Hepatocyte (in vitro differentiated cells): ENCODE measurements at regions not wholly inside any gene's neighbourhood (a gene's known extent, or its start where the extent isn't known, plus 50 kb on each side); places are given as distances from the start of the nearest gene placed in this dataset.

Experiments
- DNase-seq: peaks from one replicate; pipeline ENCODE4 v3.0.0-alpha.2; 2016; ENCODE audit warnings: low spot score
- H2AFZ ChIP-seq: fragments of 200-600 bp; sonication (generic); 2 replicates; pipeline ENCODE4 v1.6.0; 2016; ENCODE audit warnings: antibody characterized with exemption, mild to moderate bottlenecking
- H3K27ac ChIP-seq: fragments of 200-600 bp; sonication (generic); 2 replicates; pipeline ENCODE4 v1.5.1; 2016; ENCODE audit warnings: mild to moderate bottlenecking
- H3K27me3 ChIP-seq: fragments of 200-600 bp; sonication (generic); 2 replicates; pipeline ENCODE4 v1.6.1; 2016
- H3K36me3 ChIP-seq: fragments of 200-600 bp; sonication (generic); replicated peaks from 2 replicates; pipeline ENCODE4 v1.5.1; 2016; ENCODE audit warnings: low read depth; ENCODE audit not compliant: insufficient read depth
- H3K4me1 ChIP-seq: fragments of 200-600 bp; sonication (generic); 2 replicates; pipeline ENCODE4 v1.5.1; 2016; ENCODE audit warnings: mild to moderate bottlenecking, moderate library complexity; ENCODE audit not compliant: insufficient read depth
- H3K4me2 ChIP-seq: fragments of 200-600 bp; sonication (generic); 2 replicates; pipeline ENCODE4 v1.6.0; 2016
- H3K4me3 ChIP-seq: fragments of 200-600 bp; sonication (generic); 2 replicates; pipeline ENCODE4 v1.5.1; 2016; ENCODE audit warnings: mild to moderate bottlenecking
- H3K79me2 ChIP-seq: fragments of 200-600 bp; sonication (generic); 2 replicates; pipeline ENCODE4 v1.6.0; 2017; ENCODE audit warnings: mild to moderate bottlenecking
- H3K9me2 ChIP-seq: fragments of 200-600 bp; sonication (generic); replicated peaks from 2 replicates; pipeline ENCODE4 v1.6.0; 2017; ENCODE audit warnings: mild to moderate bottlenecking; ENCODE audit not compliant: insufficient read depth
- H3K9me3 ChIP-seq: fragments of 200-600 bp; sonication (generic); 2 replicates; pipeline ENCODE4 v1.5.1; 2016; ENCODE audit warnings: low read depth, mild to moderate bottlenecking
- H4K20me1 ChIP-seq: fragments of 200-600 bp; sonication (generic); 2 replicates; pipeline ENCODE4 v1.6.0; 2016; ENCODE audit warnings: mild to moderate bottlenecking; ENCODE audit not compliant: insufficient read depth, poor library complexity, severe bottlenecking
- CTCF ChIP-seq: fragments of 200-600 bp; sonication (generic); IDR thresholded peaks from 2 replicates; pipeline ENCODE4 v1.5.1; 2016; ENCODE audit warnings: antibody characterized with exemption, mild to moderate bottlenecking; ENCODE audit not compliant: poor library complexity
- EZH2 ChIP-seq: fragments of 200-600 bp; sonication (generic); IDR thresholded peaks from 2 replicates; pipeline ENCODE4 v1.6.1; 2016; ENCODE audit warnings: antibody characterized with exemption, mild to moderate bottlenecking, borderline replicate concordance
- EZH2phosphoT487 ChIP-seq: fragments of 200-600 bp; sonication (generic); IDR thresholded peaks from one replicate; pipeline ENCODE4 v1.6.1; 2018; ENCODE audit warnings: antibody characterized with exemption, mild to moderate bottlenecking, low read depth, moderate library complexity; ENCODE audit not compliant: unreplicated experiment, severe bottlenecking
- WGBS: methylation state at CpG from one replicate; pipeline ENCODE4 v1.1.6; 2016; ENCODE audit warnings: low lambda C conversion rate; ENCODE audit errors: missing lambda C conversion rate; 5-methylcytosine and 5-hydroxymethylcytosine counted together

GRCh38 chr10:36547965-36548364 lies 577.4 kb upstream of the ANKRD30A start:
- Histone ChIP-seq H4K20me1 (no peaks in the 10 kb centered on the region), H3K4me2 (no peak overlapping the region), H3K4me3 (no peak overlapping the region), H3K27me3 (no peaks in the 10 kb centered on the region), H3K36me3 (no peaks in the 10 kb centered on the region), H3K79me2 (no peaks in the 10 kb centered on the region), H3K9me2 (no peaks in the 10 kb centered on the region), H3K9me3 (no peaks in the 10 kb centered on the region), H2AFZ (no peak overlapping the region), H3K4me1 (peaks cover under 1% of the 10 kb centered on the region), H3K27ac (no peak overlapping the region)
- DNase-seq = no peak
- no peak for TF ChIP-seq EZH2
- no peak for TF ChIP-seq EZH2phosphoT487
- no peak for TF ChIP-seq CTCF
- 78% methylated on average over 2 of the region's 2 CpGs for WGBS

GRCh38 chr10:36542493-36542892 lies 582.9 kb upstream of the ANKRD30A start:
- peak overlapping the region; percentile 29 for H2AFZ ChIP-seq
- no peak for DNase-seq
- 36% methylated on average over 4 of the region's 4 CpGs for WGBS
- no peaks in the 10 kb centered on the region for H3K9me3 ChIP-seq
- H3K79me2 ChIP-seq = no peaks in the 10 kb centered on the region
- H3K9me2 ChIP-seq = no peaks in the 10 kb centered on the region
- no peaks in the 10 kb centered on the region for H3K36me3 ChIP-seq
- no peaks in the 10 kb centered on the region for H4K20me1 ChIP-seq
- H3K27me3 ChIP-seq = no peaks in the 10 kb centered on the region
- no peak for TF ChIP-seq CTCF
- TF ChIP-seq EZH2phosphoT487 = no peak
- TF ChIP-seq EZH2 = no peak
- no peak overlapping the region for H3K4me2 ChIP-seq
- peaks cover 9% of the 10 kb centered on the region for H3K4me1 ChIP-seq
- H3K27ac ChIP-seq = no peak overlapping the region
- no peak overlapping the region for H3K4me3 ChIP-seq

GRCh38 chr10:36540611-36541010 lies 584.8 kb upstream of the ANKRD30A start:
- DNase-seq = no peak
- Histone ChIP-seq H2AFZ (no peak overlapping the region), H3K4me2 (no peak overlapping the region), H4K20me1 (no peaks in the 10 kb centered on the region), H3K36me3 (no peaks in the 10 kb centered on the region), H3K9me3 (no peaks in the 10 kb centered on the region), H3K27ac (no peak overlapping the region), H3K4me1 (peaks cover 9% of the 10 kb centered on the region), H3K4me3 (no peak overlapping the region), H3K9me2 (no peaks in the 10 kb centered on the region), H3K79me2 (no peaks in the 10 kb centered on the region), H3K27me3 (no peaks in the 10 kb centered on the region)
- 85% methylated on average over 3 of the region's 3 CpGs for WGBS
- TF ChIP-seq CTCF = no peak
- no peak for TF ChIP-seq EZH2
- no peak for TF ChIP-seq EZH2phosphoT487
